GM12874 (cell line): ENCODE measurements at regions not wholly inside any gene's neighbourhood (a gene's known extent, or its start where the extent isn't known, plus 50 kb on each side); places are given as distances from the start of the nearest gene placed in this dataset.

Experiments used
- TF ChIP-seq, protein P1 (sequence below): IDR thresholded peaks from 2 replicates; pipeline ENCODE4 v1.5.1; 2011; ENCODE audit warnings: low read depth, mild to moderate bottlenecking, control low read depth, low read length, moderate library complexity; ENCODE audit not compliant: insufficient read depth

GRCh38 chr4:74539044-74539790 lies 94.3 kb downstream of the AREG start:
- TF ChIP-seq, protein P1, sequence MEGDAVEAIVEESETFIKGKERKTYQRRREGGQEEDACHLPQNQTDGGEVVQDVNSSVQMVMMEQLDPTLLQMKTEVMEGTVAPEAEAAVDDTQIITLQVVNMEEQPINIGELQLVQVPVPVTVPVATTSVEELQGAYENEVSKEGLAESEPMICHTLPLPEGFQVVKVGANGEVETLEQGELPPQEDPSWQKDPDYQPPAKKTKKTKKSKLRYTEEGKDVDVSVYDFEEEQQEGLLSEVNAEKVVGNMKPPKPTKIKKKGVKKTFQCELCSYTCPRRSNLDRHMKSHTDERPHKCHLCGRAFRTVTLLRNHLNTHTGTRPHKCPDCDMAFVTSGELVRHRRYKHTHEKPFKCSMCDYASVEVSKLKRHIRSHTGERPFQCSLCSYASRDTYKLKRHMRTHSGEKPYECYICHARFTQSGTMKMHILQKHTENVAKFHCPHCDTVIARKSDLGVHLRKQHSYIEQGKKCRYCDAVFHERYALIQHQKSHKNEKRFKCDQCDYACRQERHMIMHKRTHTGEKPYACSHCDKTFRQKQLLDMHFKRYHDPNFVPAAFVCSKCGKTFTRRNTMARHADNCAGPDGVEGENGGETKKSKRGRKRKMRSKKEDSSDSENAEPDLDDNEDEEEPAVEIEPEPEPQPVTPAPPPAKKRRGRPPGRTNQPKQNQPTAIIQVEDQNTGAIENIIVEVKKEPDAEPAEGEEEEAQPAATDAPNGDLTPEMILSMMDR = no peak

- TF ChIP-seq, protein P1 = no peak
Measured at GRCh38 chr4:74540193-74540592, 95.3 kb downstream of the AREG start.

DNA sequence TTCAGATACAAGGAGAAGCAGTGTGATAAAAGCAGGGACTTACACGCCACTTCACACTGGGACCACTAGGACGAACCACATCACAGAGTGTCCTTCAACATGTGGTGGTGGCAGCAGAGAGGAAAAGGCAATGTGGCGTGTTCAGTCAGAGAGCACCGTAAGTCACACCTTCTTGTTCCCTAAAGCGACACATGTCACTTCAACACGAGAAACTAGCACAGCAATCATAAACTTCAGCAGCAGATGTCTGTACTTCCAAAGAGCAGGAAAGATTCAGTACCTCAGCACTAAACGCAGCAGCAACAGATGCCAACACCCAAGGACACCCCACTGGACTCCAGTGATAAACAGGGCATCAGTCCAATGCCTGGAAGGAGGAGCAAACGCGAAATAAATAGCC lies 96.7 kb downstream of the AREG start:
- TF ChIP-seq, protein P1 = no peak

DNA sequence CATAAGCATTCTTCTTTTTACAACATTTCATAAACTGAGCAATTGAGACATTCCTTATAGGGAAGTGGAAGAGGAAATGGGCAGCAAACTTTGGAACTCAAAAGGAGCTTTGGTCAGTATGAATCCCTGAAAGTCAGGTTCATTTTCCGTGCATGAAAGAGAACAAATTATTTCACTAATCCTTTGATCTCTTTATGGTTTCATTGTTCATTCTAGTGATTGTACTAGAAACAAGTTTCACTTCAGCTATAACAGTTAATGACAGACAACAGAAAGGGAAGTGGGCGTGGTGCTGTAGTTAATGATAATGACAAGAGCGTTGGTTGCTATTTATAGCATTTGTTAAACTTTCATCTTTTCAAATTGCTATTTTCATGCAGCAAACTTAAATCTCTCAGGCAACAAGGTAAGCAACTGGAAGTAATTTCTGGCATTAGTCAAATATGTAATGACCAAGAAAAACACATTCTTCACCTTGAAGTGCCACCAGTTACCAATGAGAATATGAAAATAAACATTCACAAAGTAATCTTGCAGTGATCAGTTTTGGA lies 98.4 kb downstream of the AREG start:
- TF ChIP-seq, protein P1 = no peak

DNA sequence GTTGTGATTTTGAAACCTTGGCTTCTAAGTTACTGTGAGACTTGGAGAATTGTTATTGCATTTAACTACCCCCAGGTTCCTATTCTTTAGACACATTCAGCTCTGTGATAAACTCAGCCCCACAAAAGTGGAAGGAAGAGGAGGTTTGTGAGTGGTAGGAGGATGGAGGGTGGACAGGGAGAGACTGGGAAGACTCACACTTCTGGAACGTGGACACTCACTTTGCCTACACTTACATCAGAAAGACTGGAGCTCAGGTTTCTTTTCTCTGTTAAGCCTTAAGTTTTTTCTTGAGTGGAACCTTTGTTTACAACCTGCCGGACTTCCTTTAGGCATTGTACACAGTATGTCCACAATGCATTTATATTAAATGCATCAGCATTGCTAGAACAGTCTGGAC lies 99.0 kb downstream of the AREG start:
- TF ChIP-seq, protein P1 = no peak

DNA sequence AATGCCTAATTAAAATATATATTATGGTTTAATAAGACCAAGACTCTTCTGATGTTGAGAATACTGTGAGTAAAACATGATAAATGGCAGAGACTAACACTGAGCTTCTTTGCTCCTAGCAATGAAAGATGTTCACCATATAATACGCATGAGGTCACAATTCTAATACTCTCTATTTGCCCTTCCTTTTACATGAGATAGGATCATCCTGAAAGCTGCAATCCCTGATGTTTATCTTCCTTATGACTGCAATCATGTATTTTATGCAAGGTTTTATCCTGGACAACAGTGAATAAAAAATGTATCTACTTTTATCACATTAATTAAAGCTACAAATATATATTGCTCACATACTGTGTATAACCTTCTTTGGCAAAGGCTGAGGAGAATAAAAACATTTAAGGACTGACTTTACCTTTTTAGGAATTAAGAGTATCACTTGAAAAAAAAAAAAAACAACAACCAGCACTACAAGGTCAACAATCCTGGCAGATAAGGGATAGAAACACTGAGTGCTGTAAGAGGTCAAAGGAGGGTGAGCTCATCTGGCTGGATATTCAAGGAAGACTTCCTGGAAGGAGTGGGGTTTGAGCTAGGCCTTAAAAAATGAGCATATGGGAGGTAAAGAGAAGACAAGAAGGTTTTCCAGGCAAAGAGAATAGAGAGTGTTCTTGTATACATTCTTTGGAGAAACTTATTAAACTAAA lies 99.9 kb downstream of the AREG start:
- TF ChIP-seq, protein P1 = no peak

- TF ChIP-seq, protein P1 = no peak
Measured at GRCh38 chr4:74545448-74545847, 100.5 kb downstream of the AREG start.
